Left cardiac atrium (tissue), 4 donors: ENCODE measurements at regions not wholly inside any gene's neighbourhood (a gene's known extent, or its start where the extent isn't known, plus 50 kb on each side); places are given as distances from the start of the nearest gene placed in this dataset.

Source experiments
- ATAC-seq, 2 donors: fragments of 200-7000 bp; cut with Tn5 transposase; one replicate each; pipeline ENCODE4 v1.9.1; 2020; ENCODE audit warnings: mild to moderate bottlenecking in 2 of 2, moderate library complexity in 2 of 2
- DNase-seq: peaks from one replicate; pipeline ENCODE4 v3.0.0-alpha.2; 2020
- intact Hi-C, 2 donors: fragments of 100-400 bp; cut with DNase I; formaldehyde crosslinking; loops; one replicate each; pipeline versions ENCODE4 v1.14.1 to v1.15.1; 2022 to 2023
- donor health status: DM: no; HTN: yes; CAD: no.
- donor health status: DM: no; HTN: yes; CAD: no; lungs with severe emphysema.
- donor health status: DM: yes; HTN: yes; CAD: no.
- donor health status: Dilated cardiomyopathy.

DNA sequence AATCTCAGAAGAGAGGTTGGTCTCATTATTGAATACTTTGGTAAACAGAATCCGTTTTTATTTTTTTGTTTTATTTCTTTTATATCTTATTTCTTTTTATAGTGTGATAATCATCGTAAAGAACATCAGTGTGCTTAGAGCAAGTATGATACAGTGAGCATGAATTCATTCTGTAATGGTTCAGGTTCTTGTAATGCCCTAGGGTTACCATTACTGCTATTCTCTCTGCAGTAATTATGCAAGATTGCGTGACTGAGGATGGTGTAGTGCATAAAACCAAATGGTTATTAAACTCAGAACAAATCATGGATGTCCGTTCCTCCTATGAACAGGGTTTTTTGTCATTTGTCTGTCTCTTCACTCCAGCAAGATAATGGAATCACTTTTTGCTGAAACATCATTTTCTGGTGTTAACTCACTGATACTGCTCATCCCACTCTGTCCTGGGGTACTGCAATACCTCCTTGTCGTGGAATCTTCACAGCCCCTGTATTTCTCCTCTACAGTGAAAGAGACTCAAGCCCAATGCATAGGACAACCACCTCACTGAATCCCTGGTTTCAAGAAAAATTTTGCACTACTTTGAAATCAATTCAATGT lies 274.8 kb upstream of the ST6GAL2 start:
- no peak for DNase-seq
- no peak for ATAC-seq
- intact Hi-C loops, result no loop called here

DNA sequence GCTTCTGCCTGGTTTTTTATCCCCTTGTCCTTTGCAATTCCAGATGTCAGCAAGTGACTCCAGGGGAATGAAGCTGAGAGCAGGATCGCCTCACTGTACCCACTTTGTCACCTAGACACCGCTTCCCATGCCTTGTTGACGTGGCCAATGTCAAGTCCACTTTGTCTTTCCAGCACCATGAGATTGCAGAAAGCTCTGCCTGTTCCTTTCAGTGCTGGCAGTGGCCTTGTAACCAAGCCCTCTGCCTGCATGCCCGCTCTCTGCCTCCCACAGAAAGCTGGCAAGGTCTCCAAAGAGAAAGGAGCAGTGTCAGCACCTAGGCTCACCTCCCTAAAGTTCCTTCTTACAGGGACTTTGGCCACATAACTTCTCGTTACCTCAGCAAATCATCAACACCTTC lies 282.2 kb upstream of the ST6GAL2 start:
- DNase-seq (no peak), ATAC-seq (no peak)
- intact Hi-C loops, result no loop called here

DNA sequence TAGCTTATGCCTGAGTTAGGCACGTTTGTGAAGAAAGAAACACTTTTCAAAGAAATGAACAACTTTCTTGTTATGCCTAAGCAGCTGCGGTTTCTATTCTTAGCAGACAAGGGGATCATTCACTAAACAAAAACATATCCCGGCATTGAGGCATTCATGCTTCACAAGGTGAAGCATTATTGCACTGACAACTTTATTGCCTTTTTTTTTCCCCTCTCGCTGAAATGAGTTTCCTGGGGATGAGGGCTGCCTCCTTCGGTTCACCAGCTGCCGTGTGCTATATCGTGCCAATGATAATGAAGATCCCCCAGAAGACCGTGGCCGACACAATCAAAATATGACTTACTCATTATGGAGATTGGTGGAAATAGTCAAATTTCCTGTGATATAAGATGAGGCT lies 288.2 kb upstream of the ST6GAL2 start:
- intact Hi-C loops, result no loop called here
- ATAC-seq, result no peak

DNA sequence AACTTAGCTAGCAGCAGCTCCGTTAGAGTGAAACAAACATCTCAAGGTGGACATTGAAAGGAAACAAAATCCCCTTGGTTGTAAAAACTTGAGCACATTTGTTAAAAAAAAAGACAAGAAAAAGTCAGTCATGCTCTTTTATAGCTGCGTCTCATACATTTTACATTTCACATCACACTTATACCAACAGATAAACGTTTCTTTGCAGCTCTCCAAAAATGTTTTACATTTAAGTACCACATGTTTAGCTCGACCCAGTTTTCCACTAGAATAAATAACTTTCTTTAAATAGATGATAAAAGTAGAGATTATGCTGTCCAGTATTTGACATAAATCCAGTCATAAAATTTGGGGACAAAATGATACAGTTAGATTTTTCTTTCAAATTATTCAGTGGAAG lies 297.0 kb upstream of the ST6GAL2 start:
- DNase-seq, result no peak
- ATAC-seq, result no peak
- intact Hi-C loops, result no loop called here

More for the DNA sequence above, 288.2 kb upstream of the ST6GAL2 start:
- DNase-seq, result no peak

DNA sequence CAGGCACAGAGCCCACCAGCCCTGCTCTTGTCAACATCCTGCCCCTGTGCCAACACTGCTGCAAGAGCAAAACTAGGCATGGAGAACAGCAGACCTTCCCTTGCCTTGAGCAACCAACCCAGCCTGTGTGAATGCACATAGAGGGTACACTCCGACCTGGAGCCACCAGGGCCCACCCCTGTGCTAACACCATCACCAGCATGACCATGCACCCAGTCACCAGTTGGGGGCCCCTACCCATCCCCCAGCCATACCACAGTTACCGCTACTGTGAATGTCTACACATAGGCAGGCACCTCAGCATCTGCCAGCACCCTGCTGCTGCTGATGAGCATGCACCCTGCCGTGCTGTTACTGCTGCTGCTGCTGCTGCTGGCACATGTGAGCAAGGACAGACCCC lies 301.9 kb upstream of the ST6GAL2 start:
- DNase-seq (no peak), ATAC-seq (no peak)
- intact Hi-C loops, result no loop called here

DNA sequence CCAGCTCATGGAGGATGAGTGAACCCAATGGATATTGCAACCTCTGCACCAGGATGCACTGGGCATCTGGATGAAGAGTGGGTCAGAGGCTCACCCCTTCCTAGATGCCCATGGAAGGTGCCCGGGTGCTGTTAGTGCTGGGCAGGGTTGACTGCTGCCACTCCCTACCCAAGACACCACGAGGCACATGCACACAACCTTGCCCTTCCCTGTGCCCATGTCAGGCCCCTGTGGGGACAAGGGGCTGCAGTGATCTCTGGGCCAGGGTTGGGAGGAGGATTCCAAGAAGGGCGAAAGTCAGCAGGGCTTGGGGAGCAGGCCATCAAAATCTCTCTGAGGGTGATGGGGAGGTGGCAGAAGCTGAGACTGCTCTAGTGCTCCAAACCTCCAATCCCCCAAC lies 309.7 kb upstream of the ST6GAL2 start:
- ATAC-seq, result no peak
- intact Hi-C loops, result no loop called here
- no peak for DNase-seq

DNA sequence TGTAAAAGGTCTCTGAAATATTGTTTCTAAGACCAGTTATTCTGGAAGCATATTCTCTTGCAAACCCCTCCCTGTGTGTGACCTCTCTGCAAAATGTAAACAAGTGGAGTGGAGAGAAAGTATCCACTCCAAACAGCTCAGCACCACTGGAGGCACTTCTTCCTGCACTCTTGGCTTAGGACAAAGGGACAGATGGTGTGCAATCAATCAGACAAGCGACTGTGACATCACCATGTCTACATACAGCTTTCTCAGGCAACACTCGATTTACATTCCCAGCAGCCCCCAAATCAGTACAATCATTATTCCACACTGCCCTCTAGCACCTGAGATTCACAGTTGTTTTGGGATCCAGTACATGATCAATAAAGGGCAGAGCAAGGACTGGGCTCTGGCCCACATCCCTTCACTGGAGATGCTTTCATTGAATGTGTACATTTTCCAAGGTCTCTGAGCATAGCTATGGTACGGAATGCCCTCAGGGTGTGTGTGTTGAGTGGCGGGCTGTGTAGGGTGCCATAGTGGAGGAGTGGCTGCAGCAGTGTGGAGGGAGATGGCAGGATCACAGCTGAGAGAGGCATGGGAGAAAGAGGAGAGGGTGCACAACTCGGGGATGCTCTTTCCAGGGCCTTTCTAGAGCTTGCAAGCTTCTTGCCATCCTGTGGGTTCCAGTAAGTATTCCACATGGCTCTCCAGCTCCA lies 311.8 kb upstream of the ST6GAL2 start:
- intact Hi-C loops, result no loop called here
- DNase-seq, result no peak
- no peak for ATAC-seq

DNA sequence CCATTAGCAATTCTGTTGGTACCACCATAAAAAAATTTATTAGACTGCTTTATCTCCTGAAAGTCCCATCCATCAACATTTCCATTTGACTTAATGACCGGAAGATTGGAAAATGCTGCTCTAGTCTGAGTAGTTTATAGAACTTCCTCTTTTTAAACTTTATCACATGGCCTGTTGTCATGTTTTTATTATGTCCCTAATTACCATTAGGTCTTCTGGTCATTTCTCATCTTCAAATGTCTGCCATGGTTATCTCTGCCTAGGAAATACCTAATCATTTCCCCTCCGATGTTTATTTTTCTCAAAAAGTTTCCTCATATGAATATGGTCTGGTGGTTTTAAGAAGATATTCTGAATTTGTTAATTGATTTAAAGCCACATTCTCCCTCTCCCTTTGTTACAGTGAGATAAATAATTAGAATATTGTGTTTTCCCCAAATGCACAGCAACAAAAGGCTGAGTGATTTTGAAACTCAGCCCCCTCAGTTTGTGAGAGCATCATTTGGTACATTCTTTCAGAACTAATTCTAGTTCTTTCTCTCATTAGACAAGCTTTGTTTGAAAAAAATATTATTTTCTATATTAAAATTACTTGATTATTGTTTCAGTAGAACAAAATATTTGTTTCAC lies 317.1 kb upstream of the ST6GAL2 start:
- no peak for ATAC-seq
- intact Hi-C loops, result no loop called here

DNA sequence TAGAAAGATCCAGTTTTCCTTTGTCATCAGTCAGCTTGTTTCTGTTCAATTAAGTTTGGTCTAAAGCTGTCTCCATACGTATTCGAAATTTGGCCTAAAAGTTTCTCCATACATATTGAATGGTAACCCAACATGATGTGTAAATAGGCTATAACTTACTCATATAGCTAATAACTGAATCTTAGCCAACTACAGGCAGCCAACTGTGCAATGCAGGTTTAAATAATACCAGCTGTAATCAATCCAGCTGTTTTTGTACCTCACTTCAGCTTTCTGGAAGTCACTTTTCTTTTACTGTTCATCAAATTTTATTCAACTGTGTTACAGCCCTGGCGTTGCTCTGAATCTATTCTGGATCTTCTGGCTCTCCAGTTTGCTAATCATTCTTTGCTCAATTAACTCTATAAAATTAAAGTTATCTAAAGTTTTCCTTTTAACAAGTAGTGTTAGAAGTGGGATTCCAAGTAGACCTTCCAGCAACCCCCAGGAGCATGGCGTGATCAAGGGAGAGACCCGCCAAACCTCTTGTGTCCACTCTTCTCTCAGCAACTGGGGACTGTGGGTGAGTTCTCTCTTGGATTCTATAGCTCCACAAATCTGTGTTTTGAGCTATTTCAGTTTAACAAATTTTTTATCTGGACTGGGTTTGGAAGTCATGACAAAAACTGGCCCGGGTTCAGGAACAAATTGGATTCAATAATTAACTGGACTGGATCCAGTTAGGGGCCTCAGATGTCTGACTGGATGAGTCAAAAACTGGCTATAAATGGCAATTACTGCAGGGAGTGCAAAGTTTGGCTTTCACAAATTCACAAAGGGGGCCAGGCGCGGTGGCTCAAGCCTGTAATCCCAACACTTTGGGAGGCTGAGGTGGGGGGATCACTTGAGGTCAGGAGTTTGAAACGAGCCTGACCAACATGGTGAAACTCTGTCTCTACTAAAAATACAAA lies 329.7 kb upstream of the ST6GAL2 start:
- intact Hi-C loops, result no loop called here
- peak; percentile 19 to 21 for ATAC-seq
- DNase-seq, result no peak

More for the DNA sequence above, 317.1 kb upstream of the ST6GAL2 start:
- DNase-seq, result no peak

DNA sequence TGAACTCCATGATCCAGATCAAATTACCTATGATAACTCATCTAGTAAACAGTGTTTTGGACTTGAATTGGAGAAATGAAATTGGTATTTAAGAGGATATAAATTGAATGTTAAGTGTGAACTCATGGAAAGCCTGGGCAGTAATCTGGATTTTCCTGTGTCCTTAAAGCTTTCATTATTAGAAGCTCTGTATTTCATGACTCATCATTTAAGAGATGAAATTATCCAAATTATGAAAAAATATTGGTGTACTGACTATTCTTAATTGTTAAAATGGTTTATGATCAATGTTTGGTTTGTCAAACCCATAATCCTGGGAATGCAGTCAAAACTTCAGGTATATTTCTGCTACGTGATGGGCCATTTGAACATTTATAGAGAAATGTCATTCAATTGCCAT lies 332.2 kb upstream of the ST6GAL2 start:
- intact Hi-C loops, result no loop called here

DNA sequence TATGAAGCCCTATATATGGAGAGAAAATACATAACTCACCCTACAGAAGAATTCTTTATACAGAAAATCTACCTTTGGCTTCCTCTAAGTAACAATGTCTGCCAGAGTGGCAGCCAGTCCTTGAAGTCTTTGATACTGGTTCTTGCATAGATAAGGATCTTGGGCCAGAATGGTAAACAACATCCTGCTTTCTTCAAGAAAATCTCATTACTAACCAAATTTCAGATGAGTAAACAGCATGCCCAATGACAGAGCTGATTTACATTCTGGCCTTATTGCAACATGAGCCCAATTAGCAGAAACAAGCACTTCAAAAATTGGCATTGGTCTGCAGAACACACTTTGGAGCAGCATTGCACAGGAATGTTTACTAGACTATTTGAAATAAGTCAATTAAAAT lies 336.5 kb upstream of the ST6GAL2 start:
- DNase-seq, result no peak
- intact Hi-C loops, result no loop called here

More for the DNA sequence above, 332.2 kb upstream of the ST6GAL2 start:
- no peak for ATAC-seq
- no peak for DNase-seq

DNA sequence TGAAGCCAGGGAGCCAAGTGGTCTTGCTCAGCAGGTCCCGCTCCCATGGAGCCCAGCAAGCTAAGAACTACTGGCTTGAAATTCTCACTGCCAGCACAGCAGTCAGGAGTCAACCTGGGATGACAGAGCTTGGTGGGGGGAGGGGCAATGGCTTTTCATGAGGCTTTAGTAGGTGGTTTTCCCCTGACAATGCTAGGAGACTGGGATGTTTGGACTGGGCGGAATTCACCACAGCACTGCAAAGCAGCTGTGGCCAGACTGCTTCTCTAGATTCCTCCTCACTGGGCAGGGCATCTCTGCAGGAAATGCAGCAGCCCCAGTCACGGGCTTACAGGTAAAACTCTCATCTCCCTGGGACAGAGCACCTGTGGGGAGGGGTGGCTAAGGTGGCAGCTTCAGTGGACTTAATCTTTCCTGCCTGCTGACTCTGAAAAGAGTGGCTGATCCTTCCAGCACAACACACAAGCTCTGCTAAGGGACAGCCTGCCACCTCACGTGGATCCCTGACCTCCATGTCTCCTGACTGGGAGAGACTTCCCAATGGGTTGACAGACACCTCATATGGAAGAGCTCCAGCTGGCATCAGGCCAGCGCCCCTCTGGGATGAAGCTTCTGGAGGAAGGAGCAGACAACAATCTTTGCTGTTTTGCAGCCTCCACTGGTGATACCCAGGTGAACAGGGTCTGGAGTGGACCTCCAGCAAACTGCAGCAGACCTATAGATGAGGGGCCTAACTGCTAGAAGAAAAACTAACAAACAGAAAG lies 349.7 kb upstream of the ST6GAL2 start:
- ATAC-seq, result no peak
- DNase-seq, result no peak
- intact Hi-C loops, result no loop called here

More for the DNA sequence above, 336.5 kb upstream of the ST6GAL2 start:
- ATAC-seq, result no peak

DNA sequence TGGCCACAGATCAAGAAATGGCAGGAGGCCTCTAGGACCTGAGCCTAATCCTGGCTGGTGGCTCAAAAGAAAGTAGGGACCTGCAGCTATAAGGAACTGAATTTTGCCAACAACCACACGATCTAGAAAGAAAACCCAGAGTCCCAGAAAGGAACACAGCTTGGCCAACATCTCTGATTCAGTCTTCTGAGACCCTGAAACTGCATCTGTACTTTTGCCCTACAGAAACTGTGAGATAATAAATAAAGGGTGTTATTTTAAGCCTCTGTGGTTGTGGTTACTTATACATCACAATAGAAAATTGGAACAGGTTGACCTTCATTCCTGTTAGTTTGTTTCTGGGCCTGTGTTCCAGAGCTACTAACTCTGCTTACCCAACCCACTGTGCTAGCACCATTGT lies 356.8 kb upstream of the ST6GAL2 start:
- intact Hi-C loops, result no loop called here
- ATAC-seq (no peak), DNase-seq (no peak)

DNA sequence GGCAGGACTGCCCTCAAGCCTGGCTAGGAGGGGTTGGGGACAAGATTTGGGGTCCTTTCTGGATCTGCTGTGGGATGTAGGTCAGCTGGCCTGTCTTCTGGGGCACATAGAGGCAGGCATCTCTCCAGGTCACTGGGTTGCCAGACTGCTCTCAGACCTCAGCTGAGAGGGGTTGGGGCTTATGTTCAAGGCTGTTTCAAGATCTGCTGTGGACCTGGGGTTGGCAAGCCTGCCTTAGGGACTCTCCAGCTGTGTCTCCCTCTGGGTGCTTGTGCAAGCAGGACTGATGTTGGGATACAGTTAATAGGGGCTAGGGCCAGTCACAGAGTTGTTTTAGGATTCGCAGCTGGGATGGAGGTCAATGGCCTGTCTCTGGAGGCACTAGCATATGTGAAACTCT lies 363.0 kb upstream of the ST6GAL2 start:
- no peak for DNase-seq
- no peak for ATAC-seq
- intact Hi-C loops, result no loop called here

DNA sequence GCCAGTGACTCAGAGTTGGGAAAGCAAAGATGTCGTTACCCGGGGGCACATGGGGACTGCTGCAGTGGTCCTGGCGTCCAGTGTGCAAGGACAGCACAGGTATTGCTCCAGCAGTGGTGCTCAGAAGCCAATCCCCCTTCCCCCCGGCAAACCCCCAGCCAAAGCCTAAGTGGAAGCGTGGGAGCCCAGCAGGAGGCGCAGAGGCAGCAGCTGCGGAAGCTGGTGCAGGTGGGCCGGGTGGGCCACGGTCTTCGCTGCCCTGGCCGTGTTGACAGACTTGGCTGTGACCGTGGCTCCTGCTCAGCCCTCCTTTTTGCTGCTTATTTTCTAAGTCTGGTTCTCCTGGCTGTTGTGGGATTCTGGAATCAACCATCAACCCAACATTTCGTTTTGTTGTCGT lies 369.8 kb upstream of the ST6GAL2 start:
- ATAC-seq (no peak), DNase-seq (no peak)
- intact Hi-C loops, result no loop called here

DNA sequence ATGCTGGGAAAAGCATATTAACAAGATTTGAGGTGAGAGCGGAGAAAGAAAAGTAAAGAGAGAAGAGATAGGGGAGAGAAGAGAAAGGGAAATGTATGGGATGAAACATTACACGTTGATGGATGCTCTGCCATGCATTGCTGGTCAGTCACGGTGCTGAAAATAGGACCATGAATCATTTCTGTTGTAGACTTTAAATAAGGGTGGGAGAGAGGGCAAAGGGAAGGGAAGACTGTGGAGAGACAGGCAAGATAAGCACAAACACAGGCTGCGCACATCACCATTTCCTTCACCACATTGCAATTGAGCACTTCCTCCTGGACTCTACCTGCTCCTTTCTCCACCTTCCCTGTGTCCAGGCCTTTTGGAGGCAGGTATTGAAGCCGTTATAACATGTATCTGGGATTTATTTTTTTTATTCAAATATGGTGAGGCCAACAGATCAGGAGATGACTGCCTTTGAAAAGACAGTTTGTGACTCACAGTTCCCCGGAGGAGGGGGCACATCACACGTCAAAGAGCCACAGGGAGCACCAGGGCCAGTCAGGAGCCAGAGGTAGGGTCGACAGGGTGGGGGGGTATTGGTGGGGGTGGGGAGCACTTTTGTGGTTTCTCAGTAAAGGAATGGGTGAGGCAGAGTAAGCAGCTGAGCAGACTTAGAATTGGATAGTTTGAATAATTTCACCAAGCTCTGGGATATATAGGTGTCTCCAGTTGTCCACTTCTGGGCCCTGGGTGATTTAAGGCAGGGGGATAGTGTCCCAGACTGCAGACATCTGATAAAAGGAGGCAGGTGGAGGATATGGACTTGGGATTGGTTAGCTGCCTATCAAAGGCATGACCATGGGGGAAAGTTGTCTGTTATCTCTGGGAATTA lies 372.8 kb upstream of the ST6GAL2 start:
- intact Hi-C loops, result no loop called here
- DNase-seq (no peak), ATAC-seq (no peak)

DNA sequence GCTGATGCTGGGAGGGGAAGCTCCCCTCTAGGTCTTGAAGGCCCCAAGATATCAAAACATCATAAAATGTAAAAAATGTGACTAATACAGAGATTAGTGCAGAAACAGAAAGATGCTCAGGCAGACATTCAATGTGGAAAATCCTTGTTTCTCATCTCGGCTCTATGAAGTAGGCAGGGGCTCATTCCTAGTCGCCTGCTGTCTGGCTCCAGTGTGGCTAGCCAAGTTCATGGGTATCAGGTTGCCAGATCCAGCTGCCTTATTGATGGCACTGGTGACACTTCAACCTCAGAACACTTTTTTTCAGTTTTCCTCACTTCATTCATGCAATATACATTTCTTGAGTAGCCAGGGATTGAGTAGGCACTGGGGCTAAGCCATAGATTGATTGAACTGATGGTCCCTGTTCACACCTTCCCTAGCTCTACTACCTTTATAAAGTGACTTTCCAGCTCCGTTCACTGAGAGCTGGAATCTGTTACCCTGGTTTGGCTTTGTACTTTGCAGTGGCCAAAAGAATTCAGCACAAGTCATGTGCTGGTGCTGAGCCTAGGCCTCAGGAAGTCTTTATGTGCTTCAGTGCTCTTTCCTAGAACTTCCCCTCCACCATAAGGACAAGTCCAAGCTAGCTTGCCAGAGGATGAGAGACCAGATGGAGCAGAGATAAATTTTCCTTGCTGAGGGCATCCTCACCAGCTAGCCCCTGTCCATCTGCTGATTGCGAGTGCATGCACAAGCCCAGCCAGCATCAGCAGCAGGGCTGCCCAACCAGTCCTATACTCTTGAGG lies 373.6 kb upstream of the ST6GAL2 start:
- ATAC-seq (no peak), DNase-seq (no peak)
- intact Hi-C loops, result no loop called here
